ENCODE measurements at regions not wholly inside any gene's neighbourhood (a gene's known extent, or its start where the extent isn't known, plus 50 kb on each side); places are given as distances from the start of the nearest gene placed in this dataset.

GRCh38 chr11:33474866-33475265, 217.7 kb downstream of the HIPK3 start:
- intact Hi-C loops (cut with DNase I; ENCODE audit: low total_unique reads) = no loop called here
- no peak for DNase-seq
- WGBS, 5 donors = 78 to 89% (median 85%) methylated on average over 4 of the region's 4 CpGs

GRCh38 chr11:33471541-33471940, 214.4 kb downstream of the HIPK3 start:
- TF ChIP-seq CTCF (IDR thresholded peaks at IDR 0.05 in 8 of 11, conservative IDR thresholded peaks at IDR 0.05 in 3 of 11) (no peak), POLR2A (IDR thresholded peaks at IDR 0.05) (no peak), POLR2AphosphoS5 (IDR thresholded peaks at IDR 0.05) (no peak)
- Histone ChIP-seq H3K4me1 (no peaks in the 10 kb centered on the region), H3K27ac (no peak overlapping the region), H3K36me3 (no peaks in the 10 kb centered on the region), H3K9me3 (no peaks in the 10 kb centered on the region), H3K4me3 (no peak overlapping the region), H3K27me3 (replicated peaks in 1 of 7) (peaks cover 0 to 11% (median 0%) of the 10 kb centered on the region in 7 donors)
- intact Hi-C loops (cut with DNase I; ENCODE audit: low total_unique reads) = no loop called here
- 84 to 100% (median 91%) methylated on average over 1 of the region's 1 CpG for WGBS, 5 donors
- DNase-seq = no peak

More at GRCh38 chr11:33474866-33475265, 217.7 kb downstream of the HIPK3 start:
- Histone ChIP-seq H3K27ac (no peak overlapping the region), H3K9me3 (no peaks in the 10 kb centered on the region), H3K4me1 (no peaks in the 10 kb centered on the region), H3K27me3 (replicated peaks in 1 of 7) (peaks cover 0 to 29% (median 4%) of the 10 kb centered on the region in 7 donors), H3K36me3 (no peaks in the 10 kb centered on the region), H3K4me3 (no peak overlapping the region)
- TF ChIP-seq POLR2AphosphoS5 (IDR thresholded peaks at IDR 0.05) (no peak), CTCF (IDR thresholded peaks at IDR 0.05 in 8 of 11, conservative IDR thresholded peaks at IDR 0.05 in 3 of 11) (no peak), POLR2A (IDR thresholded peaks at IDR 0.05) (no peak)

- no peak for DNase-seq
- WGBS, 5 donors = 63 to 82% (median 73%) methylated on average over 4 of the region's 4 CpGs
- TF ChIP-seq CTCF (IDR thresholded peaks at IDR 0.05 in 8 of 11, conservative IDR thresholded peaks at IDR 0.05 in 3 of 11) = no peak
- no peak for TF ChIP-seq POLR2AphosphoS5 (IDR thresholded peaks at IDR 0.05)
- no peak for TF ChIP-seq POLR2A (IDR thresholded peaks at IDR 0.05)
- H3K4me1 ChIP-seq = no peaks in the 10 kb centered on the region
- peaks cover 0 to 6% (median 0%) of the 10 kb centered on the region in 7 donors for H3K27me3 ChIP-seq (replicated peaks in 1 of 7)
- no peak overlapping the region for H3K27ac ChIP-seq
- no peaks in the 10 kb centered on the region for H3K9me3 ChIP-seq
- no peaks in the 10 kb centered on the region for H3K36me3 ChIP-seq
- no peak overlapping the region for H3K4me3 ChIP-seq
- intact Hi-C loops (cut with DNase I; ENCODE audit: low total_unique reads) = no loop called here
Observed at GRCh38 chr11:33467966-33468365, 210.8 kb downstream of the HIPK3 start.

- WGBS, 5 donors = 61 to 77% (median 67%) methylated on average over 4 of the region's 4 CpGs
- Histone ChIP-seq H3K27ac (no peak overlapping the region), H3K4me3 (no peak overlapping the region), H3K36me3 (no peaks in the 10 kb centered on the region), H3K27me3 (replicated peaks in 1 of 7) (peaks cover 0 to 8% (median 0%) of the 10 kb centered on the region in 7 donors), H3K4me1 (no peaks in the 10 kb centered on the region), H3K9me3 (no peaks in the 10 kb centered on the region)
- TF ChIP-seq POLR2A (IDR thresholded peaks at IDR 0.05) (no peak), CTCF (IDR thresholded peaks at IDR 0.05 in 8 of 11, conservative IDR thresholded peaks at IDR 0.05 in 3 of 11) (no peak), POLR2AphosphoS5 (IDR thresholded peaks at IDR 0.05) (no peak)
- DNase-seq = no peak
- intact Hi-C loops (cut with DNase I; ENCODE audit: low total_unique reads) = no loop called here
Observed at GRCh38 chr11:33463059-33463458, 205.9 kb downstream of the HIPK3 start.

All from spleen (tissue), 11 donors.